ENCODE measurements at regions not wholly inside any gene's neighbourhood (a gene's known extent, or its start where the extent isn't known, plus 50 kb on each side); places are given as distances from the start of the nearest gene placed in this dataset.
A peak's percentile ranks its signal among the peaks of the same experiment; 100 is the strongest.

GRCh38 chr1:63129184-63129583 lies 193.2 kb upstream of the FOXD3 start:
- SMC1A ChIA-PET (ENCODE audit: uncharacterized antibody, unreplicated experiment): no interaction called here
- Histone ChIP-seq H3K4me2 (ENCODE audit: control insufficient read depth, insufficient read depth) (no peak overlapping the region), H2AFZ (ENCODE audit: control insufficient read depth, low read depth, low read length) (no peak overlapping the region), H3K79me2 (ENCODE audit: control insufficient read depth, insufficient read depth, low read length) (no peaks in the 10 kb centered on the region), H3K36me3 (ENCODE audit: control insufficient read depth in 2 of 2, insufficient read depth in 2 of 2, low read length in 1 of 2) (no peaks in the 10 kb centered on the region), H3K27me3 (replicated peaks in 1 of 2; ENCODE audit: control insufficient read depth in 2 of 2, insufficient read depth in 2 of 2, low read length in 1 of 2) (peaks cover 0 to 7% of the 10 kb centered on the region in 2 experiments; a peak in 1 of 4 replicates), H3K4me3 (no peak overlapping the region), H3K27ac (ENCODE audit: control insufficient read depth, insufficient read depth) (no peak overlapping the region), H4K20me1 (ENCODE audit: control insufficient read depth, insufficient read depth) (no peaks in the 10 kb centered on the region), H3K9me3 (replicated peaks; ENCODE audit: control insufficient read depth, insufficient read depth, low read length) (no peaks in the 10 kb centered on the region), H3K9ac (ENCODE audit: control insufficient read depth, insufficient read depth, low read length) (no peak overlapping the region), H3K4me1 (ENCODE audit: control insufficient read depth, insufficient read depth, low read length) (peaks cover 17% of the 10 kb centered on the region)
- TF ChIP-seq ATF7 (IDR thresholded peaks at IDR 0.05; ENCODE audit: low read depth) (peak; percentile 79), SMC3 (IDR thresholded peaks at IDR 0.05; ENCODE audit: borderline replicate concordance, low read length) (no peak)
- 35% methylated on average over 1 of the region's 1 CpG for WGBS (ENCODE audit: insufficient coverage, insufficient replicate concordance, low lambda C conversion rate, missing lambda C conversion rate)
- ATAC-seq: no peak
- RAD21 ChIA-PET (ENCODE audit: unreplicated experiment): no interaction called here
- CTCF ChIA-PET: interaction anchor here (2.8 kb wide), 1 partner anchor 20 kb away, joined by 9 read pairs; no protein-coding TSS in a partner anchor
- POLR2A ChIA-PET: no interaction called here
- in situ Hi-C loops (cut with MboI): no loop called here
- intact Hi-C loops (cut with micrococcal nuclease; ENCODE audit: unreplicated experiment): no loop called here
- DNase-seq (ENCODE audit: low read depth, low spot score): no peak
- BruUV-seq (replicated peaks): no TSS peak
- FAIRE-seq: no peak

- no peak for TF ChIP-seq GABPA (IDR thresholded peaks at IDR 0.05; ENCODE audit: low read depth)
- TF ChIP-seq MYB (IDR thresholded peaks at IDR 0.05; ENCODE audit: borderline replicate concordance, low read depth, low read length): no peak
- TF ChIP-seq BCL11A (IDR thresholded peaks at IDR 0.05; ENCODE audit: low read depth, low read length): no peak
- TF ChIP-seq CHD4 (IDR thresholded peaks at IDR 0.05): no peak
- no peak for TF ChIP-seq RAD21 (IDR thresholded peaks at IDR 0.05; ENCODE audit: insufficient read depth, low read depth, low read length)
- TF ChIP-seq KLF5 (IDR thresholded peaks at IDR 0.05; ENCODE audit: partially characterized antibody): no peak
- no peak for TF ChIP-seq SKIL (IDR thresholded peaks at IDR 0.05; ENCODE audit: low read depth, poor library complexity, severe bottlenecking)
- no peak for TF ChIP-seq ZBED1 (IDR thresholded peaks at IDR 0.05; ENCODE audit: borderline replicate concordance)
- no peak for TF ChIP-seq HDGF (IDR thresholded peaks at IDR 0.05)
- no peak for TF ChIP-seq MYC (IDR thresholded peaks at IDR 0.05; ENCODE audit: insufficient read depth, insufficient read length, insufficient replicate concordance, low read length, severe bottlenecking)
- 59% methylated on average over 2 of the region's 2 CpGs for WGBS (ENCODE audit: insufficient coverage, insufficient replicate concordance, low lambda C conversion rate, missing lambda C conversion rate)
- H3K36me3 ChIP-seq (ENCODE audit: control insufficient read depth in 2 of 2, insufficient read depth in 2 of 2, low read length in 1 of 2): no peaks in the 10 kb centered on the region
- CTCF ChIA-PET: no interaction called here
- SMC1A ChIA-PET (ENCODE audit: uncharacterized antibody, unreplicated experiment): no interaction called here
- H3K9ac ChIP-seq (ENCODE audit: control insufficient read depth, insufficient read depth, low read length): no peak overlapping the region
- H3K4me2 ChIP-seq (ENCODE audit: control insufficient read depth, insufficient read depth): no peak overlapping the region
- DNase-seq (ENCODE audit: low read depth, low spot score) (no peak), ATAC-seq (no peak), FAIRE-seq (no peak)
- in situ Hi-C loops (cut with MboI) (no loop called here), intact Hi-C loops (cut with micrococcal nuclease; ENCODE audit: unreplicated experiment) (loop anchor here (5.0 kb wide), 1 partner anchor 48 kb away; no protein-coding TSS in a partner anchor)
- no peak overlapping the region for H3K27ac ChIP-seq (ENCODE audit: control insufficient read depth, insufficient read depth)
- peaks cover 12% of the 10 kb centered on the region for H3K4me1 ChIP-seq (ENCODE audit: control insufficient read depth, insufficient read depth, low read length)
- POLR2A ChIA-PET: no interaction called here
- H3K9me3 ChIP-seq (replicated peaks; ENCODE audit: control insufficient read depth, insufficient read depth, low read length): no peaks in the 10 kb centered on the region
- H3K4me3 ChIP-seq: no peak overlapping the region
- no TSS peak for BruUV-seq (replicated peaks)
- no peaks in the 10 kb centered on the region for H3K79me2 ChIP-seq (ENCODE audit: control insufficient read depth, insufficient read depth, low read length)
- H3K27me3 ChIP-seq (replicated peaks in 1 of 2; ENCODE audit: control insufficient read depth in 2 of 2, insufficient read depth in 2 of 2, low read length in 1 of 2): peaks cover 0 to 8% of the 10 kb centered on the region in 2 experiments; a peak in 1 of 4 replicates
- no peak overlapping the region for H2AFZ ChIP-seq (ENCODE audit: control insufficient read depth, low read depth, low read length)
- no peaks in the 10 kb centered on the region for H4K20me1 ChIP-seq (ENCODE audit: control insufficient read depth, insufficient read depth)
- RAD21 ChIA-PET (ENCODE audit: unreplicated experiment): no interaction called here
Observed at GRCh38 chr1:63129855-63130254, 192.5 kb upstream of the FOXD3 start.
